ENCODE measurements at regions not wholly inside any gene's neighbourhood (a gene's known extent, or its start where the extent isn't known, plus 50 kb on each side); places are given as distances from the start of the nearest gene placed in this dataset.

DNA sequence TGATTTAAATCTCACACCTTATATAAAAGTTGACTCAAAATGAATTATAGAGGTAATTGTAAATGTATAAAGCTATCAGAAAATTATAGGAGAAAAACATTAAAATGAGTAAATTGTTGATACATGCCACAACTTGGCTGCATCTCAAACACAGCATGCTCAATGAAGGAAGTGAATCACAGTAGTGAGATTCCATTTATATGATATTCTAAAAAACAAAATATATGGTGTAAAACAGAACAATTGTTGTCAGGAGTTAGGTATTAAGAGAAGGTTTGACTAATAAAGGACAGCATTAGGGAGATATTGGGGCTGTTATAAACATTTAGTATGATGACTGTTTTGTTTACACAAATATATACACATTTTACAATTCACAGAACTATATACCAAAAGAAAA lies 356.6 kb upstream of the CELF4 start:
- POLR2A ChIA-PET: no interaction called here
- H3K36me3 ChIP-seq (ENCODE audit: control insufficient read depth in 4 of 4, insufficient read depth in 4 of 4, low read length in 3 of 4): no peaks in the 10 kb centered on the region

DNA sequence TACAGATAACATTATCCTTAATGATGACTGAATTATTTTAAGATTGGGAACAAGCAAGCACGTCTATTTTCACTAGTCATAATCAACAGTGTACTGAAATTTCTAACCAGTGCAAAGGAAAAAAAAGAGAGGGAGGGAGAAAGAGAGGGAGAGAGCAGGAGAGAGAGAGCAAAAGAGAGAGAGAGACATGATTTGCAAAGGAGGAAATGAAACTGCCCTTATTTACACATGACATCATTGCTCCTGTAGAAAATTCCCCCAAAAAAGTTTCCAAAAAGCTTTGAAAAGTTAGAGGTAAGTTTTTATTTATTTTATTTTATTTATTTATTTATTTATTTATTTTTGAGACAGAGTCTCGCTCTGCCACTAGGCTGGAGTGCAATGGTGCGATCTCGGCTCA lies 355.3 kb upstream of the CELF4 start:
- H3K27me3 ChIP-seq (replicated peaks in 2 of 5; ENCODE audit: control insufficient read depth in 4 of 5, insufficient read depth in 5 of 5, low read length in 4 of 5): no peaks in the 10 kb centered on the region
- H3K36me3 ChIP-seq (ENCODE audit: control insufficient read depth in 4 of 4, insufficient read depth in 4 of 4, low read length in 3 of 4): no peaks in the 10 kb centered on the region
- no peaks in the 10 kb centered on the region for H3K9me3 ChIP-seq (ENCODE audit: control extremely low read depth in 1 of 5, control insufficient read depth in 4 of 5, insufficient read depth in 2 of 5, low read depth in 1 of 5, low read length in 4 of 5)
- ChIA-PET CTCF (no interaction called here), POLR2A (no interaction called here)
- no peak overlapping the region for H3K27ac ChIP-seq (ENCODE audit: insufficient read depth in 1 of 2, low read depth in 1 of 2, low read length in 2 of 2, poor library complexity in 1 of 2, severe bottlenecking in 2 of 2)
- no peak overlapping the region for H3K4me3 ChIP-seq (ENCODE audit: control insufficient read depth in 1 of 7, extremely low read depth in 1 of 7, insufficient read depth in 4 of 7, low read depth in 2 of 7, low read length in 6 of 7)
- no peak for DNase-seq
- 96% methylated on average over 3 of the region's 4 CpGs for WGBS (ENCODE audit: insufficient coverage)
- no peaks in the 10 kb centered on the region for H3K4me1 ChIP-seq (ENCODE audit: control extremely low read depth in 1 of 4, control insufficient read depth in 4 of 4, insufficient read depth in 4 of 4, low read length in 3 of 4)

More for the DNA sequence above, 356.6 kb upstream of the CELF4 start:
- CTCF ChIA-PET: no interaction called here
- no peaks in the 10 kb centered on the region for H3K27me3 ChIP-seq (replicated peaks in 2 of 5; ENCODE audit: control insufficient read depth in 4 of 5, insufficient read depth in 5 of 5, low read length in 4 of 5)
- no peak for DNase-seq
- no peak overlapping the region for H3K4me3 ChIP-seq (ENCODE audit: control insufficient read depth in 1 of 7, extremely low read depth in 1 of 7, insufficient read depth in 4 of 7, low read depth in 2 of 7, low read length in 6 of 7)
- H3K4me1 ChIP-seq (ENCODE audit: control extremely low read depth in 1 of 4, control insufficient read depth in 4 of 4, insufficient read depth in 4 of 4, low read length in 3 of 4): no peaks in the 10 kb centered on the region
- no peaks in the 10 kb centered on the region for H3K9me3 ChIP-seq (ENCODE audit: control extremely low read depth in 1 of 5, control insufficient read depth in 4 of 5, insufficient read depth in 2 of 5, low read depth in 1 of 5, low read length in 4 of 5)
- no peak overlapping the region for H3K27ac ChIP-seq (ENCODE audit: insufficient read depth in 1 of 2, low read depth in 1 of 2, low read length in 2 of 2, poor library complexity in 1 of 2, severe bottlenecking in 2 of 2)

DNA sequence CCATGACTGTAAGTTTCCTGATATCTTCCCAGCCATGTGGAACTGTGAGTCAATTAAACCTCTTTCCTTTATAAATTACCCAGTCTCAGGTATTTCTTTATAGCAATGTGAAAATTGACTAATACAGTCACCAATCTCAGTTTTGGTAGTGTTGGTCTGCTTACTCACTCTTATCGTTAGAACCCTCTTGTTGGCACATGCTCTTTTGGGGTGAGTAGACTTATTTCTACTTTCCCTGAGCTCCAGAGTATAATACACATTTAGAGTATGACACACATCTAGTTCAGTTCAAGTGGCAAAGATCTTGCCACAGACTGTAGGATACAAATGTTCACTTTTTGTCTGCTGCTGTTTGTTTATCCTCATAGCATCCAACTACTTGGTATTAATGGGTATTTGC lies 347.5 kb upstream of the CELF4 start:
- no peaks in the 10 kb centered on the region for H3K27me3 ChIP-seq (replicated peaks in 2 of 5; ENCODE audit: control insufficient read depth in 4 of 5, insufficient read depth in 5 of 5, low read length in 4 of 5)
- no peak overlapping the region for H3K4me3 ChIP-seq (ENCODE audit: control insufficient read depth in 1 of 7, extremely low read depth in 1 of 7, insufficient read depth in 4 of 7, low read depth in 2 of 7, low read length in 6 of 7)
- ChIA-PET POLR2A (no interaction called here), CTCF (no interaction called here)
- no peak overlapping the region for H3K27ac ChIP-seq (ENCODE audit: insufficient read depth in 1 of 2, low read depth in 1 of 2, low read length in 2 of 2, poor library complexity in 1 of 2, severe bottlenecking in 2 of 2)
- DNase-seq: no peak
- no peaks in the 10 kb centered on the region for H3K9me3 ChIP-seq (ENCODE audit: control extremely low read depth in 1 of 5, control insufficient read depth in 4 of 5, insufficient read depth in 2 of 5, low read depth in 1 of 5, low read length in 4 of 5)
- H3K4me1 ChIP-seq (ENCODE audit: control extremely low read depth in 1 of 4, control insufficient read depth in 4 of 4, insufficient read depth in 4 of 4, low read length in 3 of 4): no peaks in the 10 kb centered on the region
- H3K36me3 ChIP-seq (ENCODE audit: control insufficient read depth in 4 of 4, insufficient read depth in 4 of 4, low read length in 3 of 4): no peaks in the 10 kb centered on the region
- WGBS (ENCODE audit: insufficient coverage): no CpG with 5 or more reads among the region's 1 CpG

DNA sequence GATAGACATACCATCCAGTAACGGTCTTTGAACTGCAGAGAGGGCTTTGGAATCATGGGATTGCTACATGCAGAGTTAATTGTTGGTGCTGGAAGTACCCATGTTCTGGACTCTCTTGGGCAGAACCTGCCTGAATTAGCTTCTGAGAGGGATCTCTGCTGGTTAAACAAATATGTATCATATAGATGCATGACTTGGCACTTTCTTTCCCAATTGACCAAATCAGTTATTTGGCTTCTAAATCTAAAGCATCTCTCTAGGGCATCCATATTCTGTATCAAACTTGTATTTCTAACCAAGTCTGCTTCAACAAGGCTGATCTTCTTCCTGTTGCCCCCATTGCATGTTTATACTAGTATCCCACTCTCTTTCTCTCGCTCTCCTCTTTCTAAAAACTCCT lies 336.7 kb upstream of the CELF4 start:
- WGBS (ENCODE audit: insufficient coverage): 95% methylated on average over 2 of the region's 2 CpGs
- Histone ChIP-seq H3K4me1 (ENCODE audit: control extremely low read depth in 1 of 4, control insufficient read depth in 4 of 4, insufficient read depth in 4 of 4, low read length in 3 of 4) (peaks cover 0 to 2% (median 0%) of the 10 kb centered on the region in 4 experiments), H3K36me3 (ENCODE audit: control insufficient read depth in 4 of 4, insufficient read depth in 4 of 4, low read length in 3 of 4) (no peaks in the 10 kb centered on the region), H3K27ac (ENCODE audit: insufficient read depth in 1 of 2, low read depth in 1 of 2, low read length in 2 of 2, poor library complexity in 1 of 2, severe bottlenecking in 2 of 2) (no peak overlapping the region), H3K27me3 (replicated peaks in 2 of 5; ENCODE audit: control insufficient read depth in 4 of 5, insufficient read depth in 5 of 5, low read length in 4 of 5) (no peaks in the 10 kb centered on the region), H3K4me3 (ENCODE audit: control insufficient read depth in 1 of 7, extremely low read depth in 1 of 7, insufficient read depth in 4 of 7, low read depth in 2 of 7, low read length in 6 of 7) (no peak overlapping the region), H3K9me3 (ENCODE audit: control extremely low read depth in 1 of 5, control insufficient read depth in 4 of 5, insufficient read depth in 2 of 5, low read depth in 1 of 5, low read length in 4 of 5) (peaks cover 0 to 4% (median 0%) of the 10 kb centered on the region in 5 experiments)
- ChIA-PET POLR2A (no interaction called here), CTCF (no interaction called here)
- DNase-seq: no peak

DNA sequence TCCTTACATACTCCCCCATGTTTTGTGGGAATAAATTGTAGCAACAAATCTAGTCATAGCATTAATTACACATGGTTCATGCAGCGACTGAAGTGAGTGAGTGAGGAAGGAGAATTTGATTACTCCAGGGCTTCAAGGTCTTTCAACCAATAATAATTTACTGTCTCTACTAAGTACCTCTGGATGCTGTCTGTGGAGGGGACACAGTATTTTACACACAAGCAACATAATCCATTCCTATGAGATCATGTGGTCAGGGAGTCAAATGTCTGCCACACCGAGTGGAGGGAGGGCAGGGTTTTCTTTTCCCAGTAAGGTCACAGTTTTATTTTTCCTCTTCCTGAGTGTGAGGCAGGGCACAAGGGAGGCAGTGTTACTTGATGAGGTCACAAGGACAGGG lies 334.7 kb upstream of the CELF4 start:
- no peak overlapping the region for H3K27ac ChIP-seq (ENCODE audit: insufficient read depth in 1 of 2, low read depth in 1 of 2, low read length in 2 of 2, poor library complexity in 1 of 2, severe bottlenecking in 2 of 2)
- POLR2A ChIA-PET: no interaction called here
- H3K4me1 ChIP-seq (ENCODE audit: control extremely low read depth in 1 of 4, control insufficient read depth in 4 of 4, insufficient read depth in 4 of 4, low read length in 3 of 4): no peaks in the 10 kb centered on the region
- CTCF ChIA-PET: no interaction called here
- DNase-seq: no peak
- H3K27me3 ChIP-seq (replicated peaks in 2 of 5; ENCODE audit: control insufficient read depth in 4 of 5, insufficient read depth in 5 of 5, low read length in 4 of 5): no peaks in the 10 kb centered on the region
- no peak overlapping the region for H3K4me3 ChIP-seq (ENCODE audit: control insufficient read depth in 1 of 7, extremely low read depth in 1 of 7, insufficient read depth in 4 of 7, low read depth in 2 of 7, low read length in 6 of 7)
- WGBS (ENCODE audit: insufficient coverage): no CpG with 5 or more reads among the region's 2 CpGs
- H3K9me3 ChIP-seq (ENCODE audit: control extremely low read depth in 1 of 5, control insufficient read depth in 4 of 5, insufficient read depth in 2 of 5, low read depth in 1 of 5, low read length in 4 of 5): peaks cover 0 to 4% (median 0%) of the 10 kb centered on the region in 5 experiments
- no peaks in the 10 kb centered on the region for H3K36me3 ChIP-seq (ENCODE audit: control insufficient read depth in 4 of 4, insufficient read depth in 4 of 4, low read length in 3 of 4)

DNA sequence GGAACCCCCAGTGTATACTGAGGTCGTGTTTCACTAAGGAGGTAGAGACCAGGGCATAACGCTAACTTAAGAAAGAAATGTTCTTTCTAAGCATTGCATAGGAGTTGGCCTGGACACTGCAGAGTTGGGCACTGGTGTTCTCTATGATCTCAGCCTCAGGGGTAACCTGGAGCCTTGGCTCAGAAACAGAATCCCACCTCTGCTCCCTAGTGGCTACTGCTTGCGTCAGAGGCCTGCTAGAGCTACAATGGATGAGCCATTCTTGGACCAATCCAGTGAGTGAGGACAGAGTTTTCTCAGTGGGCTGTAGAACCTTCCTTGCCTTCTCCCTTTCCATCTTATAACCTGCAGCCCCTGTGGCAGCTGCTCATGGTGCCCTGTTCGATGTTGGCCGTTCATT lies 324.4 kb upstream of the CELF4 start:
- Histone ChIP-seq H3K27me3 (replicated peaks in 2 of 5; ENCODE audit: control insufficient read depth in 4 of 5, insufficient read depth in 5 of 5, low read length in 4 of 5) (peaks cover 0 to 3% (median 0%) of the 10 kb centered on the region in 5 experiments), H3K4me1 (ENCODE audit: control extremely low read depth in 1 of 4, control insufficient read depth in 4 of 4, insufficient read depth in 4 of 4, low read length in 3 of 4) (no peaks in the 10 kb centered on the region), H3K9me3 (ENCODE audit: control extremely low read depth in 1 of 5, control insufficient read depth in 4 of 5, insufficient read depth in 2 of 5, low read depth in 1 of 5, low read length in 4 of 5) (peaks cover 0 to 1% (median 0%) of the 10 kb centered on the region in 5 experiments), H3K4me3 (ENCODE audit: control insufficient read depth in 1 of 7, extremely low read depth in 1 of 7, insufficient read depth in 4 of 7, low read depth in 2 of 7, low read length in 6 of 7) (no peak overlapping the region), H3K36me3 (ENCODE audit: control insufficient read depth in 4 of 4, insufficient read depth in 4 of 4, low read length in 3 of 4) (no peaks in the 10 kb centered on the region), H3K27ac (ENCODE audit: insufficient read depth in 1 of 2, low read depth in 1 of 2, low read length in 2 of 2, poor library complexity in 1 of 2, severe bottlenecking in 2 of 2) (no peak overlapping the region)
- POLR2A ChIA-PET: no interaction called here
- CTCF ChIA-PET: no interaction called here
- 100% methylated on average over 4 of the region's 5 CpGs for WGBS (ENCODE audit: insufficient coverage)
- no peak for DNase-seq

DNA sequence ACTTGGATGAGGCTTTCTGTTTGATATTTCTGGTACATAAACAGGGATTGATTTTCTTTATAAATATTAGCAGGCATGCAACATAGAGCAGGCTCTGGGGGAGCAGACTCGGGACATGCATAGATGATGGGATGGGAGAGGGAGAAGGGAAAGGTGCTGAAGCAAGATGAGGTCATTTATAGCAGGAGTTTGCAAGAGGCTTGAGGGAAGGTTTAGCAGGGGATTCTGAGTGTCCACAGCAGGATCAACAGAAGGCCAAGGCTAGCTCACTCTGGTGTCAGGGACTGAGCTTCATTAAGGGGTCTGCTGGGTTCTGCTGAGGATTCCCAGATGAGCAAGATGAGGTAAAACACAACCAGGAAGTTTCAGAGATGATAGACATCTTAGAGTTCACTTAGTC lies 309.1 kb upstream of the CELF4 start:
- 100% methylated on average over 1 of the region's 1 CpG for WGBS (ENCODE audit: insufficient coverage)
- H3K9me3 ChIP-seq (ENCODE audit: control extremely low read depth in 1 of 5, control insufficient read depth in 4 of 5, insufficient read depth in 2 of 5, low read depth in 1 of 5, low read length in 4 of 5): peaks cover 0 to 7% (median 0%) of the 10 kb centered on the region in 5 experiments
- no peak for DNase-seq
- H3K36me3 ChIP-seq (ENCODE audit: control insufficient read depth in 4 of 4, insufficient read depth in 4 of 4, low read length in 3 of 4): no peaks in the 10 kb centered on the region
- no peaks in the 10 kb centered on the region for H3K27me3 ChIP-seq (replicated peaks in 2 of 5; ENCODE audit: control insufficient read depth in 4 of 5, insufficient read depth in 5 of 5, low read length in 4 of 5)
- CTCF ChIA-PET: no interaction called here
- H3K27ac ChIP-seq (ENCODE audit: insufficient read depth in 1 of 2, low read depth in 1 of 2, low read length in 2 of 2, poor library complexity in 1 of 2, severe bottlenecking in 2 of 2): no peak overlapping the region
- POLR2A ChIA-PET: no interaction called here
- H3K4me1 ChIP-seq (ENCODE audit: control extremely low read depth in 1 of 4, control insufficient read depth in 4 of 4, insufficient read depth in 4 of 4, low read length in 3 of 4): no peaks in the 10 kb centered on the region
- no peak overlapping the region for H3K4me3 ChIP-seq (ENCODE audit: control insufficient read depth in 1 of 7, extremely low read depth in 1 of 7, insufficient read depth in 4 of 7, low read depth in 2 of 7, low read length in 6 of 7)

DNA sequence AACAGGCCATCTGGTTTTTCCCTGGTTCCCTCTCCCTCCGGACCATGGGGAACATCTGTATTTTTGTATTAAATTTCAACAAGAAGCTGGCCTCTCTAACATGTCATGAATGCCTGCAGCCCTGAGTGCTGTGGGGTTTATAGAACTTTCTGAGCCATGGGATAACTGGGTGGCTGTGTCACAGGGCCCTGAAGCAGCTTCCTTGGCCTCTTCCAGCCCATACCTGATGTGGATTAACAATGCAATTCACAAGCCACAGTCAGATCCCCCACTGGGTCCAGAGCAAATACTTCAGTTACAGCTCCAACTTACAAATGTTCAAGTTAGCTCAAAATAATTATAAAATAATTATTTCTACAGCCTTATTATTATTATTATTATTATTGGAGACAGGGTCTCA lies 307.8 kb upstream of the CELF4 start:
- ChIA-PET POLR2A (no interaction called here), CTCF (no interaction called here)
- Histone ChIP-seq H3K4me3 (ENCODE audit: control insufficient read depth in 1 of 7, extremely low read depth in 1 of 7, insufficient read depth in 4 of 7, low read depth in 2 of 7, low read length in 6 of 7) (no peak overlapping the region), H3K9me3 (ENCODE audit: control extremely low read depth in 1 of 5, control insufficient read depth in 4 of 5, insufficient read depth in 2 of 5, low read depth in 1 of 5, low read length in 4 of 5) (peaks cover 0 to 5% (median 0%) of the 10 kb centered on the region in 5 experiments), H3K27ac (ENCODE audit: insufficient read depth in 1 of 2, low read depth in 1 of 2, low read length in 2 of 2, poor library complexity in 1 of 2, severe bottlenecking in 2 of 2) (no peak overlapping the region), H3K4me1 (ENCODE audit: control extremely low read depth in 1 of 4, control insufficient read depth in 4 of 4, insufficient read depth in 4 of 4, low read length in 3 of 4) (no peaks in the 10 kb centered on the region), H3K27me3 (replicated peaks in 2 of 5; ENCODE audit: control insufficient read depth in 4 of 5, insufficient read depth in 5 of 5, low read length in 4 of 5) (no peaks in the 10 kb centered on the region), H3K36me3 (ENCODE audit: control insufficient read depth in 4 of 4, insufficient read depth in 4 of 4, low read length in 3 of 4) (no peaks in the 10 kb centered on the region)
- DNase-seq: no peak
- 100% methylated on average over 1 of the region's 1 CpG for WGBS (ENCODE audit: insufficient coverage)
